H1 (cell line): ENCODE measurements at regions not wholly inside any gene's neighbourhood (a gene's known extent, or its start where the extent isn't known, plus 50 kb on each side); places are given as distances from the start of the nearest gene placed in this dataset.

Experiments used
- GABPA ChIP-seq: IDR thresholded peaks from 2 replicates; pipeline ENCODE4 v1.6.1; 2011; ENCODE audit warnings: mild to moderate bottlenecking, low read length, moderate library complexity, borderline replicate concordance; ENCODE audit not compliant: insufficient read depth
- HDAC6 ChIP-seq: IDR thresholded peaks from one replicate; pipeline ENCODE4 v1.7.1; 2012; ENCODE audit warnings: low read depth, mild to moderate bottlenecking, inconsistent platforms, low read length, moderate library complexity
- NRF1 ChIP-seq: IDR thresholded peaks from 2 replicates; pipeline ENCODE4 v1.6.1; 2011; ENCODE audit warnings: mild to moderate bottlenecking, low read depth, low read length, improper control_type of control experiment
- RNF2 ChIP-seq: fragments of 200-900, 300-1000 bp; sonication (generic); IDR thresholded peaks from 2 replicates; pipeline ENCODE4 v1.7.1; 2016; ENCODE audit warnings: borderline replicate concordance, low read depth, mild to moderate bottlenecking, antibody characterized with exemption, low read length; ENCODE audit not compliant: poor library complexity, severe bottlenecking; ENCODE audit errors: missing control alignments
- SAP30 ChIP-seq: fragments of 300-600 bp; sonication (generic); IDR thresholded peaks from 2 replicates; pipeline ENCODE4 v1.7.1; 2012; ENCODE audit warnings: low read length, moderate library complexity, mild to moderate bottlenecking, inconsistent platforms; ENCODE audit not compliant: insufficient read depth, insufficient replicate concordance
- TEAD4 ChIP-seq: IDR thresholded peaks from 2 replicates; pipeline ENCODE4 v1.6.1; 2012; ENCODE audit warnings: low read depth, low read length, inconsistent platforms, mixed read lengths
- ZNF274 ChIP-seq: IDR thresholded peaks from 2 replicates; pipeline ENCODE4 v1.7.0; 2012; ENCODE audit warnings: low read length, borderline replicate concordance; ENCODE audit errors: extremely low read depth

GRCh38 chr16:62882552-62883221 is 846.4 kb upstream of the CDH8 start (continued):
- no peak for TF ChIP-seq RNF2
- no peak for TF ChIP-seq SAP30
- TF ChIP-seq TEAD4: no peak
- no peak for TF ChIP-seq NRF1
- no peak for TF ChIP-seq ZNF274
- no peak for TF ChIP-seq GABPA
- TF ChIP-seq HDAC6: no peak
- TF ChIP-seq, all 59 proteins: peak for 0
